Glutamatergic neuron (in vitro differentiated cells): ENCODE measurements at regions not wholly inside any gene's neighbourhood (a gene's known extent, or its start where the extent isn't known, plus 50 kb on each side); places are given as distances from the start of the nearest gene placed in this dataset.

ENCODE experiments used
- DNase-seq: peaks from one replicate; pipeline ENCODE4 v3.0.0; 2022
- H3K27ac Mint-ChIP-seq: one replicate; pipeline ENCODE4 v1.8.0; 2020; ENCODE audit warnings: mild to moderate bottlenecking, mixed read lengths, inconsistent platforms; ENCODE audit not compliant: unreplicated experiment
- H3K27me3 Mint-ChIP-seq: one replicate; pipeline ENCODE4 v1.8.0; 2020; ENCODE audit warnings: mild to moderate bottlenecking, moderate library complexity, mixed read lengths, inconsistent platforms; ENCODE audit not compliant: unreplicated experiment
- H3K36me3 Mint-ChIP-seq: one replicate; pipeline ENCODE4 v1.8.0; 2020; ENCODE audit warnings: mild to moderate bottlenecking, mixed read lengths, inconsistent platforms; ENCODE audit not compliant: unreplicated experiment
- H3K4me1 Mint-ChIP-seq: one replicate; pipeline ENCODE4 v1.8.0; 2020; ENCODE audit warnings: mild to moderate bottlenecking, low read depth, mixed read lengths, inconsistent platforms; ENCODE audit not compliant: unreplicated experiment
- H3K4me3 Mint-ChIP-seq: one replicate; pipeline ENCODE4 v1.8.0; 2020; ENCODE audit warnings: mild to moderate bottlenecking, mixed read lengths, inconsistent platforms; ENCODE audit not compliant: unreplicated experiment
- H3K9me3 Mint-ChIP-seq: one replicate; pipeline ENCODE4 v1.8.0; 2020; ENCODE audit warnings: mild to moderate bottlenecking, moderate library complexity, mixed read lengths, inconsistent platforms; ENCODE audit not compliant: unreplicated experiment
- CTCF ChIP-seq: fragments of 200-600 bp; sonication (generic); IDR thresholded peaks from one replicate; pipeline ENCODE4 v1.5.0; 2021; ENCODE audit not compliant: partially characterized antibody, unreplicated experiment

GRCh38 chr11:45050111-45050510 is 96.3 kb upstream of the PRDM11 start:
- Mint-ChIP-seq H3K4me3 (peak overlapping the region; percentile 59), H3K27me3 (peaks cover 17% of the 10 kb centered on the region), H3K27ac (peak overlapping the region; percentile 95), H3K4me1 (peaks cover 63% of the 10 kb centered on the region), H3K9me3 (peaks cover 16% of the 10 kb centered on the region), H3K36me3 (no peaks in the 10 kb centered on the region)
- no peak for DNase-seq
- no peak for TF ChIP-seq CTCF

- Mint-ChIP-seq H3K27ac (no peak overlapping the region), H3K4me3 (no peak overlapping the region), H3K36me3 (no peaks in the 10 kb centered on the region), H3K9me3 (peaks cover 16% of the 10 kb centered on the region), H3K4me1 (peaks cover 56% of the 10 kb centered on the region), H3K27me3 (peaks cover 19% of the 10 kb centered on the region)
- TF ChIP-seq CTCF, result no peak
- no peak for DNase-seq
Measured at GRCh38 chr11:45051621-45052020, 94.8 kb upstream of the PRDM11 start.

GRCh38 chr11:45052361-45052760 is 94.1 kb upstream of the PRDM11 start:
- Mint-ChIP-seq H3K27me3 (peaks cover 17% of the 10 kb centered on the region), H3K4me1 (peaks cover 59% of the 10 kb centered on the region), H3K27ac (peak overlapping the region; percentile 17), H3K36me3 (no peaks in the 10 kb centered on the region), H3K4me3 (peak overlapping the region; percentile 11), H3K9me3 (peaks cover 16% of the 10 kb centered on the region)
- TF ChIP-seq CTCF, result no peak
- DNase-seq, result no peak

- no peak for TF ChIP-seq CTCF
- Mint-ChIP-seq H3K27me3 (peaks cover 15% of the 10 kb centered on the region), H3K27ac (no peak overlapping the region)
Measured at GRCh38 chr11:45053736-45054446, 92.5 kb upstream of the PRDM11 start.

GRCh38 chr11:45054956-45055355 is 91.5 kb upstream of the PRDM11 start:
- H3K4me3 Mint-ChIP-seq, result no peak overlapping the region
- no peaks in the 10 kb centered on the region for H3K36me3 Mint-ChIP-seq
- TF ChIP-seq CTCF, result no peak
- H3K27me3 Mint-ChIP-seq, result peaks cover 16% of the 10 kb centered on the region
- no peak for DNase-seq
- peaks cover 5% of the 10 kb centered on the region for H3K9me3 Mint-ChIP-seq
- H3K27ac Mint-ChIP-seq, result no peak overlapping the region
- H3K4me1 Mint-ChIP-seq, result peaks cover 49% of the 10 kb centered on the region

More at GRCh38 chr11:45053736-45054446, 92.5 kb upstream of the PRDM11 start:
- no peak for DNase-seq
- Mint-ChIP-seq H3K4me1 (peaks cover 58% of the 10 kb centered on the region), H3K4me3 (no peak overlapping the region), H3K36me3 (no peaks in the 10 kb centered on the region), H3K9me3 (peaks cover 11% of the 10 kb centered on the region)
